Activated B cell treated with CpG ODN at 0.5 μM for 24 hours (primary cell): ENCODE measurements at regions not wholly inside any gene's neighbourhood (a gene's known extent, or its start where the extent isn't known, plus 50 kb on each side); places are given as distances from the start of the nearest gene placed in this dataset.
"Not testable (repeated sequence)": the region's sequence is repeated elsewhere in the genome, so short reads cannot be mapped to it uniquely, and the experiment has no call there.

Source experiments
- ATAC-seq: fragments of 200-7000 bp; cut with Tn5 transposase; one replicate; pipeline ENCODE4 v1.10.0; 2021; ENCODE audit warnings: low read depth, mild to moderate bottlenecking, moderate library complexity
- CTCF ChIA-PET: fragments of 350-600 bp; sonication (Branson Sonifier 250); formaldehyde crosslinking; loops from one replicate; lab custom pipeline; 2021; ENCODE audit warnings: antibody characterized with exemption; lab: Charles Lee
- POLR2A ChIA-PET: fragments of 350-600 bp; sonication (Branson Sonifier 250); formaldehyde crosslinking; loops from one replicate; lab custom pipeline; 2021; ENCODE audit warnings: antibody characterized with exemption; lab: Charles Lee
- DNase-seq: peaks from one replicate; pipeline ENCODE4 v3.0.0; 2022
- H3K27ac Mint-ChIP-seq: one replicate; pipeline ENCODE4 v1.8.0; 2020; ENCODE audit warnings: mixed read lengths
- H3K27me3 Mint-ChIP-seq: one replicate; pipeline ENCODE4 v1.8.0; 2021; ENCODE audit warnings: mixed read lengths
- H3K36me3 Mint-ChIP-seq: one replicate; pipeline ENCODE4 v1.8.0; 2021; ENCODE audit warnings: low read depth, mixed read lengths
- H3K4me1 Mint-ChIP-seq: one replicate; pipeline ENCODE4 v1.8.0; 2021; ENCODE audit warnings: mixed read lengths
- H3K4me3 Mint-ChIP-seq: one replicate; pipeline ENCODE4 v1.8.0; 2020; ENCODE audit warnings: mild to moderate bottlenecking, mixed read lengths
- H3K9me3 Mint-ChIP-seq: one replicate; pipeline ENCODE4 v1.8.0; 2020; ENCODE audit warnings: mixed read lengths
- CTCF ChIP-seq: fragments of 200-600 bp; IDR thresholded peaks from one replicate; pipeline ENCODE4 v1.8.0; 2022; ENCODE audit warnings: antibody characterized with exemption, mild to moderate bottlenecking
- intact Hi-C: fragments of 100-400 bp; cut with micrococcal nuclease; formaldehyde crosslinking; loops from one replicate; pipeline ENCODE4 v1.15.1; 2024

GRCh38 chr9:124146031-124146561 lies 111.7 kb upstream of the NEK6 start:
- H3K27ac Mint-ChIP-seq = no peak overlapping the region
- CTCF ChIA-PET = no interaction called here
- POLR2A ChIA-PET = no interaction called here

GRCh38 chr9:124149992-124150391 lies 107.8 kb upstream of the NEK6 start:
- Mint-ChIP-seq H3K4me1 (no peaks in the 10 kb centered on the region), H3K36me3 (no peaks in the 10 kb centered on the region), H3K27ac (no peak overlapping the region), H3K9me3 (no peaks in the 10 kb centered on the region), H3K4me3 (no peak overlapping the region), H3K27me3 (no peaks in the 10 kb centered on the region)
- POLR2A ChIA-PET = no interaction called here
- intact Hi-C loops = no loop called here
- ATAC-seq = no peak
- no peak for TF ChIP-seq CTCF
- CTCF ChIA-PET = no interaction called here
- no peak for DNase-seq

More at GRCh38 chr9:124146031-124146561, 111.7 kb upstream of the NEK6 start:
- Mint-ChIP-seq H3K36me3 (no peaks in the 10 kb centered on the region), H3K27me3 (no peaks in the 10 kb centered on the region), H3K4me1 (no peaks in the 10 kb centered on the region), H3K9me3 (no peaks in the 10 kb centered on the region), H3K4me3 (no peak overlapping the region)
- no peak for ATAC-seq
- intact Hi-C loops = no loop called here
- DNase-seq = no peak
- no peak for TF ChIP-seq CTCF

- no peak for TF ChIP-seq CTCF
- CTCF ChIA-PET = no interaction called here
- no peaks in the 10 kb centered on the region for H3K27me3 Mint-ChIP-seq
- H3K4me3 Mint-ChIP-seq = no peak overlapping the region
- peaks cover 6% of the 10 kb centered on the region for H3K9me3 Mint-ChIP-seq
- no peak overlapping the region for H3K27ac Mint-ChIP-seq
- POLR2A ChIA-PET = no interaction called here
- intact Hi-C loops = no loop called here
- no peaks in the 10 kb centered on the region for H3K36me3 Mint-ChIP-seq
- H3K4me1 Mint-ChIP-seq = no peaks in the 10 kb centered on the region
- no peak for ATAC-seq
- DNase-seq = no peak
Measured at GRCh38 chr9:124163760-124164255, 93.9 kb upstream of the NEK6 start.

- DNase-seq = no peak
- H3K4me3 Mint-ChIP-seq = no peak overlapping the region
- TF ChIP-seq CTCF = no peak
- H3K36me3 Mint-ChIP-seq = no peaks in the 10 kb centered on the region
- CTCF ChIA-PET = no interaction called here
- POLR2A ChIA-PET = no interaction called here
- no peaks in the 10 kb centered on the region for H3K4me1 Mint-ChIP-seq
- no peak overlapping the region for H3K27ac Mint-ChIP-seq
- H3K27me3 Mint-ChIP-seq = no peaks in the 10 kb centered on the region
- peaks cover 6% of the 10 kb centered on the region for H3K9me3 Mint-ChIP-seq
- no peak for ATAC-seq
- intact Hi-C loops = no loop called here
Measured at GRCh38 chr9:124164811-124165210, 92.9 kb upstream of the NEK6 start.

GRCh38 chr9:124174433-124174832 lies 83.3 kb upstream of the NEK6 start:
- POLR2A ChIA-PET = interaction anchor here (0.7 kb wide), 1 partner anchor 37 kb away, joined by 4 read pairs; no protein-coding TSS in a partner anchor
- Mint-ChIP-seq H3K36me3 (no peaks in the 10 kb centered on the region), H3K4me1 (peaks cover 26% of the 10 kb centered on the region), H3K9me3 (peaks cover 6% of the 10 kb centered on the region), H3K4me3 (peak overlapping the region; percentile 33), H3K27ac (peak overlapping the region; percentile 54), H3K27me3 (no peaks in the 10 kb centered on the region)
- CTCF ChIA-PET = no interaction called here
- ATAC-seq (no peak), DNase-seq (no peak)
- no peak for TF ChIP-seq CTCF
- intact Hi-C loops = no loop called here

GRCh38 chr9:124177522-124177921 lies 80.2 kb upstream of the NEK6 start:
- H3K9me3 Mint-ChIP-seq, ATAC-seq, H3K36me3 Mint-ChIP-seq, H3K4me3 Mint-ChIP-seq, DNase-seq, H3K27me3 Mint-ChIP-seq, H3K27ac Mint-ChIP-seq, intact Hi-C loops: not testable (repeated sequence)
- ChIA-PET CTCF (interaction anchor here (1.2 kb wide), 1 partner anchor 51 kb away, joined by 3 read pairs; no protein-coding TSS in a partner anchor), POLR2A (interaction anchor here (0.7 kb wide), 1 partner anchor 74 kb away, joined by 4 read pairs; no protein-coding TSS in a partner anchor)
- H3K4me1 Mint-ChIP-seq = peaks cover 19% of the 10 kb centered on the region
